SU-DHL-6 (cell line): ENCODE measurements at regions not wholly inside any gene's neighbourhood (a gene's known extent, or its start where the extent isn't known, plus 50 kb on each side); places are given as distances from the start of the nearest gene placed in this dataset.

Source experiments
- H2AFZ ChIP-seq: fragments of 200-600 bp; sonication (generic); 2 replicates; pipeline ENCODE4 v1.6.1; 2014; ENCODE audit warnings: low read depth, mild to moderate bottlenecking, moderate library complexity, mixed read lengths, antibody characterized with exemption, low read length; ENCODE audit not compliant: severe bottlenecking
- H3F3A ChIP-seq: fragments of 200-600 bp; shearing (Covaris generic); 2 replicates; pipeline ENCODE4 v1.6.0; 2016; ENCODE audit warnings: antibody characterized with exemption, mild to moderate bottlenecking; ENCODE audit not compliant: insufficient read depth
- H3K27ac ChIP-seq: fragments of 200-600 bp; sonication (generic); 2 replicates; pipeline ENCODE4 v1.5.1; 2016; ENCODE audit warnings: low read depth, mild to moderate bottlenecking, low read length, moderate library complexity, mixed read lengths
- H3K27me3 ChIP-seq: fragments of 200-600 bp; sonication (generic), shearing (Covaris generic); 2 replicates; pipeline ENCODE4 v1.6.0; 2014; ENCODE audit warnings: mild to moderate bottlenecking, low read length
- H3K36me3 ChIP-seq: fragments of 200-600 bp; sonication (generic); 2 replicates; pipeline ENCODE4 v1.6.1; 2014; ENCODE audit warnings: mild to moderate bottlenecking, low read length, mixed read lengths
- H3K4me2 ChIP-seq: fragments of 300-600, 200-600 bp; shearing (Covaris generic), sonication (generic); 2 replicates; pipeline ENCODE4 v1.6.0; 2014; ENCODE audit warnings: low read length, low read depth, mild to moderate bottlenecking; ENCODE audit not compliant: poor library complexity, severe bottlenecking
- H3K4me3 ChIP-seq: fragments of 200-600 bp; sonication (generic); 2 replicates; pipeline ENCODE4 v1.5.1; 2014; ENCODE audit warnings: antibody characterized with exemption, low read length, mild to moderate bottlenecking, mixed read lengths; ENCODE audit not compliant: insufficient read depth, poor library complexity, severe bottlenecking
- H3K79me2 ChIP-seq: fragments of 200-600 bp; sonication (generic); 2 replicates; pipeline ENCODE4 v1.6.1; 2014; ENCODE audit warnings: mild to moderate bottlenecking, low read length, moderate library complexity; ENCODE audit not compliant: insufficient read depth
- H3K9ac ChIP-seq: fragments of 200-600 bp; sonication (generic); 2 replicates; pipeline ENCODE4 v1.7.0; 2014; ENCODE audit warnings: mild to moderate bottlenecking, low read length
- H3K9me2 ChIP-seq: fragments of 200-600 bp; sonication (generic); replicated peaks from 2 replicates; pipeline ENCODE4 v1.6.1; 2014; ENCODE audit warnings: low read length; ENCODE audit not compliant: insufficient read depth
- H3K9me3 ChIP-seq: fragments of 200-600 bp; sonication (generic); 2 replicates; pipeline ENCODE4 v1.6.1; 2014; ENCODE audit warnings: low read length, mixed read lengths; ENCODE audit not compliant: insufficient read depth
- H4K20me1 ChIP-seq: fragments of 200-600 bp; sonication (generic); 2 replicates; pipeline ENCODE4 v1.6.1; 2014; ENCODE audit warnings: low read depth, mild to moderate bottlenecking, antibody characterized with exemption, low read length, moderate library complexity, mixed read lengths
- EZH2phosphoT487 ChIP-seq: fragments of 200-600 bp; sonication (generic), shearing (Covaris generic); conservative IDR thresholded peaks from 2 replicates; pipeline ENCODE4 v1.6.1; 2018; ENCODE audit warnings: mild to moderate bottlenecking, antibody characterized with exemption, low read length, moderate library complexity, mixed read lengths
- TF ChIP-seq, protein P1 (sequence below): fragments of 200-600 bp; sonication (generic); IDR thresholded peaks from one replicate; pipeline ENCODE4 v1.5.1; 2017; ENCODE audit warnings: antibody characterized with exemption, mild to moderate bottlenecking, low read length, moderate library complexity; ENCODE audit not compliant: insufficient read depth, poor library complexity, severe bottlenecking

DNA sequence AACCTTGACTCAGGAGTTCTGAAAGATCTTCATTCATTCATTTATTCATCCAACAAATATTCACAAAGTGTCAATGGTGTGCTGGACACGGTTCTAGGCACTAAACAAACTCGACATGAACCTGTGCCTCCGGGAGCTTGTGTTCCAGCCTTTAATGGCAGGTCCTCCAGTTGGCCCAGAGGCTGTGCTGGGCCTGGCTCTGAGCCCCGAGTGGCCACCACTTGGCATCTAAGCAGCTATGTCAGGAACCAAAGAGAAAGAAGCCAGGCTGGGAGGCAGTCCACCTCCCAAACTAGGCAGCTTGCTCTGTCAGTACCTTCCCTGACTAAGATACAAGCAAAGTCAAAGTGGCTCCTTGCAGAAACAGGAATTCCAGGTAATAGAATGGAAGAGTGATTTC, 233.6 kb downstream of the BUD13 start:
- H2AFZ ChIP-seq = no peak overlapping the region
- H3K9ac ChIP-seq = no peak overlapping the region
- TF ChIP-seq, protein P1, sequence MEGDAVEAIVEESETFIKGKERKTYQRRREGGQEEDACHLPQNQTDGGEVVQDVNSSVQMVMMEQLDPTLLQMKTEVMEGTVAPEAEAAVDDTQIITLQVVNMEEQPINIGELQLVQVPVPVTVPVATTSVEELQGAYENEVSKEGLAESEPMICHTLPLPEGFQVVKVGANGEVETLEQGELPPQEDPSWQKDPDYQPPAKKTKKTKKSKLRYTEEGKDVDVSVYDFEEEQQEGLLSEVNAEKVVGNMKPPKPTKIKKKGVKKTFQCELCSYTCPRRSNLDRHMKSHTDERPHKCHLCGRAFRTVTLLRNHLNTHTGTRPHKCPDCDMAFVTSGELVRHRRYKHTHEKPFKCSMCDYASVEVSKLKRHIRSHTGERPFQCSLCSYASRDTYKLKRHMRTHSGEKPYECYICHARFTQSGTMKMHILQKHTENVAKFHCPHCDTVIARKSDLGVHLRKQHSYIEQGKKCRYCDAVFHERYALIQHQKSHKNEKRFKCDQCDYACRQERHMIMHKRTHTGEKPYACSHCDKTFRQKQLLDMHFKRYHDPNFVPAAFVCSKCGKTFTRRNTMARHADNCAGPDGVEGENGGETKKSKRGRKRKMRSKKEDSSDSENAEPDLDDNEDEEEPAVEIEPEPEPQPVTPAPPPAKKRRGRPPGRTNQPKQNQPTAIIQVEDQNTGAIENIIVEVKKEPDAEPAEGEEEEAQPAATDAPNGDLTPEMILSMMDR = no peak
- TF ChIP-seq EZH2phosphoT487 = no peak
- no peaks in the 10 kb centered on the region for H3K9me2 ChIP-seq
- no peak overlapping the region for H3K27ac ChIP-seq
- no peak overlapping the region for H3K4me3 ChIP-seq
- no peaks in the 10 kb centered on the region for H3K9me3 ChIP-seq
- no peaks in the 10 kb centered on the region for H3K27me3 ChIP-seq
- no peaks in the 10 kb centered on the region for H3K79me2 ChIP-seq
- no peak overlapping the region for H3K4me2 ChIP-seq
- no peaks in the 10 kb centered on the region for H3K36me3 ChIP-seq
- H3F3A ChIP-seq = no peaks in the 10 kb centered on the region
- no peaks in the 10 kb centered on the region for H4K20me1 ChIP-seq

DNA sequence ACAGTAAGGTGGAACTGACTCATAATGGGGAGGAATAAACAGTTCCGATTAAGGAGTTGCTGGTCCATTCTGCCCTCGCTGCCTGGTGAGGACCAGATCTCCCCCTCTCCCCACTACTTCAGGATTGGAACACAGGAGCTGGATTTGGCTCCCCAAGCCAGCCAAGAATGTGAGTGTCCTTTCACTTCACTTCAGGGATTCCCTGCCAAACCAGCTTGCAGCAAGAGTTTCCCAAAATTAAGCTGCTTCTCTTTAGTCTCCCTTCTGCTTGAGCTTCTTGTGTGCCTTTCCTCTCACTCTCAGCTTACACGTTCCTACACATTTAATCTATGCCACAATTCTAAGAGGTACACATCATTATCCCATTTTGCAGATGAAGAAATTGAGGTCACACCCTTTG, 234.1 kb downstream of the BUD13 start:
- H3K27me3 ChIP-seq = no peaks in the 10 kb centered on the region
- H3K27ac ChIP-seq = no peak overlapping the region

DNA sequence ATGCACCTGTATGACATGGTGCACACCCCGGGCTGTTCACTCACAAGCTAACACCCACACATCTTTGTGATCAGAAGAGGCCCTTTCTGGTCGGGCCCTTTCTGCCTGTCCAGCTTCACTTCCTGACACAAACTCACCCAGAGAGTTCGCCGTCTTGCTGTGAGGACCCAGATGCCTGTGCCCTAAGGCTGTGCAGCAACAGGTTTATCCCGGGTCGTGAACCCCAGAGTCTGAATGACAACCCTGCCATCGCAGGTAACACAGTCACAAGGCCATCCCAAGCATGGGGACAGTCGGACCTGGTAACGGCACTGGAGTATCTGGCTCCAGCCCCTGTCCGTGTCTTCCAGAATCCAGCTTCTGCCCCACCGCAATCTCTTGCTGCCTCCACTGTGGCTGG, 235.1 kb downstream of the BUD13 start:
- H3K9me2 ChIP-seq = no peaks in the 10 kb centered on the region
- no peaks in the 10 kb centered on the region for H3K79me2 ChIP-seq
- no peaks in the 10 kb centered on the region for H3K36me3 ChIP-seq
- no peak overlapping the region for H3K4me3 ChIP-seq
- no peak overlapping the region for H3K9ac ChIP-seq
- no peaks in the 10 kb centered on the region for H3F3A ChIP-seq
- H3K4me2 ChIP-seq = no peak overlapping the region
- H3K27me3 ChIP-seq = no peaks in the 10 kb centered on the region
- H2AFZ ChIP-seq = no peak overlapping the region
- H4K20me1 ChIP-seq = no peaks in the 10 kb centered on the region
- TF ChIP-seq EZH2phosphoT487 = no peak
- TF ChIP-seq, protein P1 = no peak
- no peak overlapping the region for H3K27ac ChIP-seq
- H3K9me3 ChIP-seq = no peaks in the 10 kb centered on the region

More for the DNA sequence above, 234.1 kb downstream of the BUD13 start:
- no peak overlapping the region for H2AFZ ChIP-seq
- H3F3A ChIP-seq = no peaks in the 10 kb centered on the region
- no peaks in the 10 kb centered on the region for H3K79me2 ChIP-seq
- no peak overlapping the region for H3K4me3 ChIP-seq
- H3K9me2 ChIP-seq = no peaks in the 10 kb centered on the region
- TF ChIP-seq, protein P1 = no peak
- no peak for TF ChIP-seq EZH2phosphoT487
- no peaks in the 10 kb centered on the region for H4K20me1 ChIP-seq
- no peaks in the 10 kb centered on the region for H3K9me3 ChIP-seq
- H3K4me2 ChIP-seq = no peak overlapping the region
- H3K9ac ChIP-seq = no peak overlapping the region
- H3K36me3 ChIP-seq = no peaks in the 10 kb centered on the region
